GM12878 (cell line): ENCODE measurements at regions not wholly inside any gene's neighbourhood (a gene's known extent, or its start where the extent isn't known, plus 50 kb on each side); places are given as distances from the start of the nearest gene placed in this dataset.

Source experiments
- ATF7 ChIP-seq: fragments of 450-650 bp; IDR thresholded peaks from 2 replicates; pipeline ENCODE4 v1.6.1; 2016; ENCODE audit warnings: low read depth, mild to moderate bottlenecking
- CUX1 ChIP-seq: IDR thresholded peaks from 2 replicates; pipeline ENCODE4 v1.6.1; 2012; ENCODE audit warnings: improper control_type of control experiment, low read depth, low read length; ENCODE audit not compliant: insufficient replicate concordance
- KLF5 ChIP-seq: fragments of 450-650 bp; IDR thresholded peaks from 2 replicates; pipeline ENCODE4 v1.6.1; 2014; ENCODE audit warnings: mild to moderate bottlenecking; ENCODE audit not compliant: partially characterized antibody
- PBX3 ChIP-seq: IDR thresholded peaks from 2 replicates; pipeline ENCODE4 v1.6.1; 2011; ENCODE audit warnings: mild to moderate bottlenecking, low read depth, low read length, moderate library complexity; ENCODE audit not compliant: insufficient replicate concordance
- POLR2AphosphoS2 ChIP-seq: IDR thresholded peaks from 2 replicates; pipeline ENCODE4 v1.6.1; 2011; ENCODE audit warnings: low read depth, mild to moderate bottlenecking, low read length, improper control_type of control experiment, moderate library complexity
- RUNX3 ChIP-seq: IDR thresholded peaks from 2 replicates; pipeline ENCODE4 v1.6.1; 2012; ENCODE audit warnings: low read length, inconsistent platforms
- STAT1 ChIP-seq: fragments of 450-650 bp; conservative IDR thresholded peaks from 2 replicates; pipeline ENCODE4 v1.6.1; 2014; ENCODE audit warnings: antibody characterized with exemption, mild to moderate bottlenecking
- TCF12 ChIP-seq: IDR thresholded peaks from 2 replicates; pipeline ENCODE4 v1.6.1; 2011; ENCODE audit warnings: low read depth, mild to moderate bottlenecking, low read length
- ZNF24 ChIP-seq: fragments of 450-650 bp; IDR thresholded peaks from 2 replicates; pipeline ENCODE4 v1.6.1; 2017; ENCODE audit warnings: antibody characterized with exemption, mild to moderate bottlenecking
- ZNF384 ChIP-seq: IDR thresholded peaks from 2 replicates; pipeline ENCODE4 v1.6.1; 2012; ENCODE audit warnings: low read depth, mild to moderate bottlenecking, low read length, improper control_type of control experiment, borderline replicate concordance
- ZNF592 ChIP-seq: fragments of 450-650 bp; IDR thresholded peaks from 2 replicates; pipeline ENCODE4 v1.6.1; 2017; ENCODE audit warnings: mild to moderate bottlenecking, moderate library complexity
- ZNF687 ChIP-seq: fragments of 450-650 bp; IDR thresholded peaks from 2 replicates; pipeline ENCODE4 v1.6.1; 2017; ENCODE audit warnings: mild to moderate bottlenecking, moderate library complexity

- TF ChIP-seq CUX1 (no peak), ZNF24 (no peak), ATF7 (no peak), ZNF592 (no peak), KLF5 (no peak), TCF12 (no peak), STAT1 (no peak), ZNF687 (no peak), POLR2AphosphoS2 (no peak), PBX3 (no peak), ZNF384 (no peak), RUNX3 (no peak)
Measured at GRCh38 chr16:65521633-65522328, 399.9 kb upstream of the CDH11 start (continued).
